ENCODE measurements at regions not wholly inside any gene's neighbourhood (a gene's known extent, or its start where the extent isn't known, plus 50 kb on each side); places are given as distances from the start of the nearest gene placed in this dataset.

- TF ChIP-seq, protein P1, sequence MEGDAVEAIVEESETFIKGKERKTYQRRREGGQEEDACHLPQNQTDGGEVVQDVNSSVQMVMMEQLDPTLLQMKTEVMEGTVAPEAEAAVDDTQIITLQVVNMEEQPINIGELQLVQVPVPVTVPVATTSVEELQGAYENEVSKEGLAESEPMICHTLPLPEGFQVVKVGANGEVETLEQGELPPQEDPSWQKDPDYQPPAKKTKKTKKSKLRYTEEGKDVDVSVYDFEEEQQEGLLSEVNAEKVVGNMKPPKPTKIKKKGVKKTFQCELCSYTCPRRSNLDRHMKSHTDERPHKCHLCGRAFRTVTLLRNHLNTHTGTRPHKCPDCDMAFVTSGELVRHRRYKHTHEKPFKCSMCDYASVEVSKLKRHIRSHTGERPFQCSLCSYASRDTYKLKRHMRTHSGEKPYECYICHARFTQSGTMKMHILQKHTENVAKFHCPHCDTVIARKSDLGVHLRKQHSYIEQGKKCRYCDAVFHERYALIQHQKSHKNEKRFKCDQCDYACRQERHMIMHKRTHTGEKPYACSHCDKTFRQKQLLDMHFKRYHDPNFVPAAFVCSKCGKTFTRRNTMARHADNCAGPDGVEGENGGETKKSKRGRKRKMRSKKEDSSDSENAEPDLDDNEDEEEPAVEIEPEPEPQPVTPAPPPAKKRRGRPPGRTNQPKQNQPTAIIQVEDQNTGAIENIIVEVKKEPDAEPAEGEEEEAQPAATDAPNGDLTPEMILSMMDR (IDR thresholded peaks at IDR 0.05): no peak
- TF ChIP-seq POLR2A (IDR thresholded peaks at IDR 0.05): no peak
These were observed 101.4 kb downstream of the LACC1 start for GRCh38 chr13:43981091-43981490.

All from uterus (tissue), 2 donors.